Natural killer cell (primary cell): ENCODE measurements at regions not wholly inside any gene's neighbourhood (a gene's known extent, or its start where the extent isn't known, plus 50 kb on each side); places are given as distances from the start of the nearest gene placed in this dataset.
"Not testable (repeated sequence)": the region's sequence is repeated elsewhere in the genome, so short reads cannot be mapped to it uniquely, and the experiment has no call there.

Experiments
- ATAC-seq, 3 donors: fragments of 150-1000 bp in 2 of 3; fragments of 200-7000 bp in 1 of 3; cut with Tn5 transposase; 1 replicate in 1 of 3; 2 replicates in 2 of 3; pipeline ENCODE4 v1.10.0; 2021; ENCODE audit warnings: mild to moderate bottlenecking in 2 of 3, moderate library complexity in 2 of 3
- DNase-seq, 2 donors: peaks; one replicate each; pipeline versions ENCODE4 v3.0.0 to v3.0.0-alpha.2; 2013 to 2021; ENCODE audit warnings: mixed read lengths in 1 of 2
- H3K27ac ChIP-seq: one replicate; pipeline ENCODE4 v1.5.1; 2013; ENCODE audit warnings: mild to moderate bottlenecking, low read length
- H3K27me3 ChIP-seq: one replicate; pipeline ENCODE4 v1.6.1; 2013; ENCODE audit warnings: low read length; ENCODE audit not compliant: control insufficient read depth, insufficient read depth
- H3K36me3 ChIP-seq: one replicate; pipeline ENCODE4 v1.6.1; 2013; ENCODE audit warnings: low read length; ENCODE audit not compliant: control insufficient read depth, insufficient read depth
- H3K4me1 ChIP-seq: one replicate; pipeline ENCODE4 v1.6.1; 2013; ENCODE audit warnings: low read length; ENCODE audit not compliant: control insufficient read depth, insufficient read depth
- H3K4me3 ChIP-seq: one replicate; pipeline ENCODE4 v1.5.1; 2013; ENCODE audit warnings: low read length
- H3K9me3 ChIP-seq: one replicate; pipeline ENCODE4 v1.6.1; 2013; ENCODE audit warnings: low read length; ENCODE audit not compliant: control insufficient read depth, insufficient read depth
- H3K27ac Mint-ChIP-seq, 2 donors: one replicate each; pipeline ENCODE4 v1.8.0; 2022; ENCODE audit warnings: mild to moderate bottlenecking in 2 of 2, mixed read lengths in 2 of 2, moderate library complexity in 1 of 2
- H3K27me3 Mint-ChIP-seq, 2 donors: one replicate each; pipeline ENCODE4 v1.8.0; 2022; ENCODE audit warnings: low read depth in 2 of 2, mixed read lengths in 2 of 2
- H3K36me3 Mint-ChIP-seq: one replicate; pipeline ENCODE4 v1.8.0; 2022; ENCODE audit warnings: mixed read lengths
- H3K4me1 Mint-ChIP-seq, 2 donors: one replicate each; pipeline ENCODE4 v1.8.0; 2022; ENCODE audit warnings: mixed read lengths in 2 of 2
- H3K4me3 Mint-ChIP-seq: one replicate; pipeline ENCODE4 v1.8.0; 2022; ENCODE audit warnings: mild to moderate bottlenecking, moderate library complexity, mixed read lengths
- H3K9me3 Mint-ChIP-seq, 2 donors: one replicate each; pipeline ENCODE4 v1.8.0; 2022; ENCODE audit warnings: mixed read lengths in 2 of 2
- WGBS: methylation state at CpG from one replicate; pipeline ENCODE4 v1.1.7; 2013; ENCODE audit warnings: missing lambda C conversion rate; ENCODE audit not compliant: insufficient coverage; 5-methylcytosine and 5-hydroxymethylcytosine counted together
- intact Hi-C: fragments of 100-400 bp; cut with micrococcal nuclease; formaldehyde crosslinking; loops from one replicate; pipeline ENCODE4 v1.14.2; 2022
- TF ChIP-seq, protein P1 (sequence below): fragments of 200-600 bp; IDR thresholded peaks from one replicate; pipeline ENCODE4 v1.8.0; 2022; ENCODE audit warnings: antibody characterized with exemption

DNA sequence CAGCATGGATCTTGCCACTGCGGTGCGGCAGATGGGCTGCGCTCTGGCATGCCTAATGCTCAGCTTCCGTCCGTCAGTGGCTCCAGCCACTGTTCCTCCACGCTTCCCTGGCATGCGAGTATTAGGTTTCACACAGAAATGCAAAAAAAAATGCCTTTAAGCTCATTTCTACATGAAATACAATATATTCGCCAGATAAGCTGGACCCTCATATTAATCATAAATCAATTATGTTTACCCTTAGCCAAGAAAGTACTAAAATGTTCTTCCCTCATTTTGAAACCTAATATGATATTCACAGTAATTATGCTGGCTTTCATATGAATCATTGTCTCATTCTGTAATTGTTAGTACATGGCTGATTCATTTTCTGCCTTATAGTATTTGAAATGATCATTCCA lies 115.5 kb upstream of the FAM241A start:
- no peak overlapping the region for H3K4me3 Mint-ChIP-seq
- intact Hi-C loops = no loop called here
- H3K4me3 ChIP-seq = no peak overlapping the region
- H3K4me1 ChIP-seq = no peaks in the 10 kb centered on the region
- H3K27me3 Mint-ChIP-seq = peaks cover 3 to 9% of the 10 kb centered on the region in 2 donors
- H3K27ac ChIP-seq = no peak overlapping the region
- H3K9me3 Mint-ChIP-seq = peaks cover 0 to 2% of the 10 kb centered on the region in 2 donors
- H3K36me3 ChIP-seq = no peaks in the 10 kb centered on the region
- TF ChIP-seq, protein P1, sequence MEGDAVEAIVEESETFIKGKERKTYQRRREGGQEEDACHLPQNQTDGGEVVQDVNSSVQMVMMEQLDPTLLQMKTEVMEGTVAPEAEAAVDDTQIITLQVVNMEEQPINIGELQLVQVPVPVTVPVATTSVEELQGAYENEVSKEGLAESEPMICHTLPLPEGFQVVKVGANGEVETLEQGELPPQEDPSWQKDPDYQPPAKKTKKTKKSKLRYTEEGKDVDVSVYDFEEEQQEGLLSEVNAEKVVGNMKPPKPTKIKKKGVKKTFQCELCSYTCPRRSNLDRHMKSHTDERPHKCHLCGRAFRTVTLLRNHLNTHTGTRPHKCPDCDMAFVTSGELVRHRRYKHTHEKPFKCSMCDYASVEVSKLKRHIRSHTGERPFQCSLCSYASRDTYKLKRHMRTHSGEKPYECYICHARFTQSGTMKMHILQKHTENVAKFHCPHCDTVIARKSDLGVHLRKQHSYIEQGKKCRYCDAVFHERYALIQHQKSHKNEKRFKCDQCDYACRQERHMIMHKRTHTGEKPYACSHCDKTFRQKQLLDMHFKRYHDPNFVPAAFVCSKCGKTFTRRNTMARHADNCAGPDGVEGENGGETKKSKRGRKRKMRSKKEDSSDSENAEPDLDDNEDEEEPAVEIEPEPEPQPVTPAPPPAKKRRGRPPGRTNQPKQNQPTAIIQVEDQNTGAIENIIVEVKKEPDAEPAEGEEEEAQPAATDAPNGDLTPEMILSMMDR = no peak
- 94% methylated on average over 8 of the region's 8 CpGs for WGBS
- no peaks in the 10 kb centered on the region for H3K4me1 Mint-ChIP-seq
- no peak for ATAC-seq
- peaks cover 2% of the 10 kb centered on the region for H3K27me3 ChIP-seq
- no peak for DNase-seq
- H3K27ac Mint-ChIP-seq = no peak overlapping the region
- no peaks in the 10 kb centered on the region for H3K36me3 Mint-ChIP-seq
- H3K9me3 ChIP-seq = no peaks in the 10 kb centered on the region

DNA sequence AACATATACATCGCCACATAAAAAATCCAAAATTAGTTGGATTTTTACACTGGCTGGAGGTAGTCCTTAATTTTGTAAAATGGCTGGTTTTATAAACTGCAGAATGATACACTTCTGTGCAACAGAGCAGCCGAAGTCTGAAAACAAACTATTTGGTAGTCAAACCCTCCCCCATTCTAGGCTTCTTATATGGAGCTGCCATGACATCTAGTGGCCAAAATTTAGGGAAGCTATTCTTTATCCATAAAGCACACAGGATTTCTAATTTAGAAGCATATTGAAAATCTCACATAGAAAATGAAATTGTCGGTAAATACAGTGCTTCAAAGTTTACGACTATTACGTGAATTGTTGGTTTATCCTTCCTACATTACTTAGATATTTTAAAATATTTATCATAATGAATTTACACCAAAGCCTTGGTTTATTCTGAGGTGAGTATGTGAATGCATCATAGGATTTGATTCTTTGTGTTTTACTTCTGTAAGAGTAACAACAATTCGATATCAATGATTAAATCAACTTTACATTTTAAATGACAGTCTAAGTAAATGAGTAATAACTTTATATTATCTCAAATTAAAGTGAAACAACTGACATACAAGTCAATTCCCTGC lies 113.4 kb upstream of the FAM241A start:
- Mint-ChIP-seq H3K27ac (no peak overlapping the region), H3K27me3 (peaks cover 3 to 16% of the 10 kb centered on the region in 2 donors), H3K9me3 (no peaks in the 10 kb centered on the region), H3K36me3 (no peaks in the 10 kb centered on the region), H3K4me1 (no peaks in the 10 kb centered on the region), H3K4me3 (no peak overlapping the region)
- H3K4me3 ChIP-seq = no peak overlapping the region
- H3K27ac ChIP-seq = no peak overlapping the region
- peaks cover 2% of the 10 kb centered on the region for H3K27me3 ChIP-seq
- 14% methylated on average over 1 of the region's 6 CpGs for WGBS
- intact Hi-C loops = no loop called here
- no peaks in the 10 kb centered on the region for H3K9me3 ChIP-seq
- H3K36me3 ChIP-seq = no peaks in the 10 kb centered on the region
- H3K4me1 ChIP-seq = no peaks in the 10 kb centered on the region
- TF ChIP-seq, protein P1 = no peak
- ATAC-seq = no peak
- DNase-seq = peak in 1 of 2 donors; percentile 2

DNA sequence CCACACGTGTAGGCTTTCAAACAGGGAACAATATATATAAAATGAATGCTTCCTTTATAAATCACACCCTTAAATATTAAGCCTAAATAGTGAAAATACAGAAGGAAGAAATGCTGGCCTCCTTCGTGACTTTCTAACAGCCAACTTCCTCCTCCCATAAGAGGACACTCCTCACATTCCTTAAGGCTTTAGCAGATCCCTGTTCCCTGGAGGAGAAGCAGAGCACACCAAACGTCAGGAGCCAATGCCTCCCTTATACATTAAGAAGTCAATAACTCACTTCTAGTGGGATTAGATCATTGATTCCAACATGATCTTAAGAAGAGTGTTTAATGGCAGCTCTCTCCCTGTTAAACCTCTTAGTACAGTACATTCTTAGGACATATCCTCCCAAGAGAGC lies 108.4 kb upstream of the FAM241A start:
- ATAC-seq = no peak
- H3K4me1 ChIP-seq = no peaks in the 10 kb centered on the region
- intact Hi-C loops = no loop called here
- H3K4me3 ChIP-seq = no peak overlapping the region
- WGBS = 48% methylated on average over 2 of the region's 3 CpGs
- peaks cover 2% of the 10 kb centered on the region for H3K27me3 ChIP-seq
- no peak for DNase-seq
- TF ChIP-seq, protein P1 = no peak
- H3K36me3 ChIP-seq = no peaks in the 10 kb centered on the region
- H3K27ac ChIP-seq = no peak overlapping the region
- H3K4me1 Mint-ChIP-seq = no peaks in the 10 kb centered on the region
- H3K9me3 ChIP-seq = no peaks in the 10 kb centered on the region
- H3K27me3 Mint-ChIP-seq = peaks cover 3 to 7% of the 10 kb centered on the region in 2 donors
- H3K27ac Mint-ChIP-seq = no peak overlapping the region
- H3K9me3 Mint-ChIP-seq = peaks cover 0 to 2% of the 10 kb centered on the region in 2 donors
- no peaks in the 10 kb centered on the region for H3K36me3 Mint-ChIP-seq
- no peak overlapping the region for H3K4me3 Mint-ChIP-seq

DNA sequence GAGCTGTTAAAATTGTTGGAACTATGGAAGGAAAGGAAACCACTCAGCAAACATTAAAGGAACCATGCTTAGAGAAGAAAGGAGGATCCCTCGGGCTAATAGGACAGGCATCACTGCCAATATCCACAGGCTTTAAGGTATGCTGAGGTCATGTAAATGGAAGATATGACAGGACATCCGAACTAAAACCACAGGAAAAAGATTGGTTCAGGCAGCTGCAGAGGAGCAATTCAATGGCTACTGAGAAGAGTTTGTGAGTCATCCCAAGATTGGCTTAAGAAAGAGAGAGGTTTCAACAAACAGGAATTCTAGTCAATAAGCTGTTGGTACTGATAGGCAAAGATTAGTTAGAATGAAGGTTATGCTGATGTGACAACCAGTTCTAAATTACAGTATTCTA lies 106.4 kb upstream of the FAM241A start:
- Mint-ChIP-seq H3K27ac (no peak overlapping the region), H3K4me1 (no peaks in the 10 kb centered on the region), H3K4me3 (no peak overlapping the region), H3K36me3 (no peaks in the 10 kb centered on the region), H3K9me3 (peaks cover 0 to 2% of the 10 kb centered on the region in 2 donors), H3K27me3 (peaks cover 0 to 7% of the 10 kb centered on the region in 2 donors)
- Histone ChIP-seq H3K9me3 (no peaks in the 10 kb centered on the region), H3K4me3 (no peak overlapping the region), H3K4me1 (no peaks in the 10 kb centered on the region), H3K27ac (no peak overlapping the region), H3K27me3 (peaks cover 4% of the 10 kb centered on the region), H3K36me3 (no peaks in the 10 kb centered on the region)
- ATAC-seq = no peak
- DNase-seq = no peak
- intact Hi-C loops = no loop called here
- 71% methylated on average over 2 of the region's 2 CpGs for WGBS
- TF ChIP-seq, protein P1 = no peak

DNA sequence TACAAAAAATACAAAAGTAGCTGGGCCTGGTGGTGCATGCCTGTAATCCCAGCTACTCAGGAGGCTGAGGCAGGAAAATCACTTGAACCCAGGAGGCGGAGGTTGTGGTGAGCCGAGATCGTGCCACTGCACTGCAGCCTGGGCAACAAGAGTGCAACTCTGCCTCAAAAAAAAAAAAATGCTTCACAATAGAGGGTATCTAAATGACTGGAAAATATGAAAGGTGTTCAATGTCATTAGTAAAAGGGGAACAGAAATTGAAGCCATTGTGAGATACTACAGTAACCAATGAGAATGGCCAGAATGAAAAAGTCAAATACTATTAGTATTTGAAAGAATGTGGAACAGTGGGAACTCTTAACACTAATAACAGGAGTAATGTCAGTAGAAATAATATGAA lies 96.1 kb upstream of the FAM241A start:
- H3K4me1 Mint-ChIP-seq, H3K9me3 ChIP-seq, H3K27ac ChIP-seq, H3K4me3 ChIP-seq, H3K27ac Mint-ChIP-seq, H3K4me1 ChIP-seq, H3K4me3 Mint-ChIP-seq, H3K36me3 ChIP-seq, H3K27me3 Mint-ChIP-seq, DNase-seq, H3K27me3 ChIP-seq, H3K9me3 Mint-ChIP-seq, ATAC-seq, intact Hi-C loops, H3K36me3 Mint-ChIP-seq: not testable (repeated sequence)
- WGBS = 94% methylated on average over 3 of the region's 3 CpGs
